ENCODE measurements at regions not wholly inside any gene's neighbourhood (a gene's known extent, or its start where the extent isn't known, plus 50 kb on each side); places are given as distances from the start of the nearest gene placed in this dataset.
"Not testable (repeated sequence)": the region's sequence is repeated elsewhere in the genome, so short reads cannot be mapped to it uniquely, and the experiment has no call there.

DNA sequence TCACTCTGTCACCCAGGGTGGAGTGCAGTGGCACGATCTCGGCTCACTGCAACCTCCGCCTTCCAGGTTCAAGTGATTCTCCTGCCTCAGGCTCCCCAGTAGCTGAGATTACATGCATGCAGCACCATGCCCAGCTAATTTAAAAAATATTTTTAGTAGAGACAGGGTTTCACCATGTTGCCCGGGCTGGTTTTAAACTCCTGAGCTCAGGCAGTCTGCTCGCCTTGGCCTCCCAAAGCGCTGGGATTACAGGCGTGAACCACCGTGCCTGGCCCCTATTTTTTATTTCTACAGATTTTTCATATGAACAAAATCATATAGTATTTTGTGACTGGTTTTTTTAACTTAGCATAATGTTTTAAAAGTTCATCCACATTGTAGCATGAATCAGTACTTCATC, 310.6 kb downstream of the RPS24 start:
- not testable (repeated sequence) for DNase-seq (ENCODE audit: low read depth)

DNA sequence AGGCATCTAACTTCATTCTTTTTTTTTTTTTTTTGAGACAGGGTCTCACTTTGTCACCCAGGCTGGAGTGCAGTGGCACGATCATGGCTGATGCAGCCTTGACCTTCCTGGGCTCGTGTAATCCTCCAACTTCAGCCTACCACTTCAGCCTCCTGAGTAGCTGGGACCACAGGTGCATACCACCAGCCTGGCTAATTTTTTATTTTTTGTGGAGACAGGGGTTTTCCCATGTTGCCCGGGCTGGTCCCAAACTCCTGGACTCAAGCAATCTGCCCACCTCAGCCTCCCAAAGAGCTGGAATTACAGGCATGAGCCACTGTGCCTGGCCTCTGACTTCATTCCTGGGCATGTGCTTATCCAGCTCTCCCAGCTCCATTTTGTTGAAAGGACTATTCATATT, 311.9 kb downstream of the RPS24 start:
- not testable (repeated sequence) for DNase-seq (ENCODE audit: low read depth)

DNA sequence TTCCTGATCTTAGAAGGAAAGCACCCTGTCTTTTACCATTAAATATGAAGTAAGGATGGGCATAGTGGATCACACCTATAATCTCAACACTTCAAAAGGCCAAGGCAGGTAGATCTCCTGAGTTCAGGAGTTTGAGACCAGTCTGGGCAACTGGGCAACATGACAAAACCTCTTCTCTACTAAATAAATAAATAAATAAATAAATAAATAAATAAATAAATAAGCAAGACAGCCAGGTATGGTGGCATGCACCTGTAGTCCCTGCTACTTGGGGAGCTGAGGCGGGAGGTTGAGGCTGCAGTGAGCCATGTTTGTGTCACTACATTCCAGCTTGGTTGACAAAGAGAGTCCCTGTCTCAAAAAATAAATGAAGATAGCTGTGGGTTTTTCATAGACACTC, 313.1 kb downstream of the RPS24 start:
- no peak for DNase-seq (ENCODE audit: low read depth)

DNA sequence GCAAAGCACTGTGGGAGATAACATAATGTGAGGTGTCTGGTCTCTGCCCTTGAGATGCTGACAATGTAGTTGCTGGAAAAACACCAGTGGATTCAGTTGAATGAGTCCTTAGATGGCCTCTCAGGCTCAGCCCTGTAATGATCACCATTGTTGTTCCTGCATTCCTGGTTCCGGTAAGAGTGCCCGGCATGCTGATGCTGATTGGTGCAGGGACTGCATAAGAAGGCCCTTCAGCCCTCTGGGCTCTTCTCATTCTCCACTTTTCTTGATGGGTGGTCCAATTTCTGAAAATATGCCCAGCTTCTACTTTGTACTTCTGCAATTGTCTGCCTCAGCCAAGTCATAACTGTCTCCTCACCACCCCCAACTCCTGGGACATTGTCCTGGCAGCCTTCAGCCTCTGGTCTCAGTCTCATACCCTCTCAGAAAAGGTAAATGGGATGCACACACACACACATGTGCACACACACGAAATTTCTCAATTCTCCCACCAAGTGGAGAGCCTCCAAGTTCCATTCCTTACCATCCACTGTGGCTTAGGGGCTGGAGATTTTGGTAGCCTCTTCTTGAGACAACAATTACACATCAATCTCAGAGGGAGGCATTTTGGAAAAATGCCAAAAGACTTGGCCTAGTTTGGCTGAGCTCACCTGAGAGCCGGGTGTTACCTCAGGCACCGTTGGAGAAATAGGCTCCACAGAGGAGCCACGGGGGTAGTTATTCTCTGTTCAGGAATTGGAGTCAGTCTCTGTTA, 314.9 kb downstream of the RPS24 start:
- no peak for DNase-seq (ENCODE audit: low read depth)

DNA sequence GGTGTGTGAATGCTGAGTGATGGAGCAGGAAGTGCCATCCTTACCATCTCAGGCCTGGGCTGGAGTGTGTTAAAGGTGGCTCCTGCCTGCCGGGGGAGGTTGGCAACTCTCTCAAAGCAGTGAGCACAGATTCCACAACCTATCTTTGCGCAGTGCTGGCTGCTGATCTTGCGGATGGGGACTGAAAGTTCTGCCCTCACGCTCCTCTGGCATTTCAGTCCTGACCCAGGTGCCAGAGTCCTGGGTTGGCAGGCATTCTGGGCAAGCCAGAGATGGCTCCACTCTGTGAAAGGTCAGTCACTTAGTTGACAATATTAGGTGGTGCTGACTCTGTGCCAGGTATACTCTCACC, 315.5 kb downstream of the RPS24 start:
- no peak for DNase-seq (ENCODE audit: low read depth)

DNA sequence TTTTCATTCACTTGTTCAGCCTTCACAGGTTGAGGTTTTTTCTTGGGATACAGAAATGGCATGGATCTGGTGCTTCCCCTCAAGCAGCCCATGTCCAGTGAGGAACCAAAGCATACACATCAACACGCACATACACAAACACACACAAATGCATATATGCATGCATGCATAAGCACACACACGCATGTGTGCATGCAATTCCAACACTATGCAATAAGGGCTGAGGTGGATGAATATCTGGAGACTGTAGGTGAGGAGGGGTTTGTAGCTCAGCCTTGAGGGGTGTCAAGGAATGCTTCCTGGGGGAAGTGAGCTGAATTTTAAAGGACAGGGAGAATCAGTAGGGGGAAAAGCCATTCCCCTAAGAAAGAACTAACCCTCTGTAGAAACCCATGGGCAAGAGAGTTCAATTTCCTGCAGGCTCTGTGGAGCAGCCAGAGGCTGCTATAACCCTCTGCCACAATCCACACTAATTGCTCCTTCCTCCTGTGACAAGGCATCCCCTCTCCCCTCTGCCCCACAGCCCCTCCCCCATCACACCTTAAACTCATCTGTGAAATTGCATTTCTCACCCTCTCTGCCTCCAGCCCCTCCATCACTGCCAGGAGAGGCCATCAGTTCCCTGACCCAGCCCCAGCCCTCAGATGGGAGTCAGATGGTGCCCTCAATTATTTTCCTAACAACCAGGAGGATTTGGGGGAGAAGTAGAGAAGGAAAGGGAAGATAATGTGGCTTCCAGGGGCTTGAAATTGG, 316.4 kb downstream of the RPS24 start:
- no peak for DNase-seq (ENCODE audit: low read depth)

DNA sequence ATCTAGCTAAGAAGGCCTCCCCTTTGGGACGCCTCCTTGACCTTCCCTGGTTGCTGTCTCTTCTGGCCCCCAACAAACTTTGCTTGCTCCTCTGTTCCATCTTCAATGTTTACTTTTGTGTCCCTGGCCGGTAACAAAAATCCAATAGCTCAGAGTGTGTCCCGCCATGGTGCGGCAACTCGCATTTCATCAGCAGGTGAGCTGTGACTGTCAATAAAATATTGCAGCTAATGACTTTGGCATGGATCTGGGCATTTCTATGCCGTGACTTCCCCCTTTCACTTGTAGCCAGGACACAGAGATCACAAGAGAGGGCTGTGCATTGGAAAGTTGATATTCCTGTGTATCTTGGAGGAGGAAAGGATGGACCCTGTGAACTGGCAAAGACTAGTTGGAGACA, 317.6 kb downstream of the RPS24 start:
- DNase-seq (ENCODE audit: low read depth): no peak

DNA sequence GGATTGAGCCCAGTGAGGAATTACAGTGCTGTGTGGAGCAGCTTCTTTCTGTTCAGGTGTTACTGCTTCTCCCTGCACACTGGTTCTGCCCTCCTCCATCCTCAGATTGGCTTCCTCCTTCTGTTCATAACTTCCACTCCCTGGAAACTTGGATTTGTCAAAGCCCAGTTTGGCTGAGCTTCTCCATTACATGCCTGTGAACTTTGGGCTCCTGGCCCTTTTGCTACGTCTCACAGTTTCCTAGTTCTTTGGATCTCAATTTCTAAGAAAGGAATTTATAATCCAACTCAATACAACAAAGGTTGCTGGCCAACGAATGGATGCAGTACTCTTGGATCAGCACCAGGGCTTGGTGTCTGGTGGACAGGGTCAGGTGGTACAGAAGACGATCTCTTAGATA, 318.1 kb downstream of the RPS24 start:
- DNase-seq (ENCODE audit: low read depth): no peak

DNA sequence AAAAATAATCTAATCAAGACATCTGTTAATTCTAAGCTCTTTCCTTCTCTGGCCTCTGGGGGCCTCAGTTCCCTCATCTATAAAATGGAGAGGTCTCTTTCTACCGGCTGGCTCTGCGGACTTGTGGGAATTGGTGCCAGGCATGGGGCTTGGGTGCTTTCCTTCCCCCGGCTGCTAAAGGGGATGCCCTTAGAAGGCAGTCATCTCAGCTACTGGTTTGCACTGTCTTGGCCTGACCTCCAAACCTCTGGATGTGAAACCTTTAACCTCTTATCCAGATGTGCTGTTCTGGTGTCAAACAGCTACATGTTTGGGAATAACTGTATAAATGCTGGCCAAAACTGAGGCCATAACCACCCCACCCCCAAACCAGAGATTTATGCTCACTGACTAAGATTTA, 320.0 kb downstream of the RPS24 start:
- DNase-seq (ENCODE audit: low read depth): no peak

DNA sequence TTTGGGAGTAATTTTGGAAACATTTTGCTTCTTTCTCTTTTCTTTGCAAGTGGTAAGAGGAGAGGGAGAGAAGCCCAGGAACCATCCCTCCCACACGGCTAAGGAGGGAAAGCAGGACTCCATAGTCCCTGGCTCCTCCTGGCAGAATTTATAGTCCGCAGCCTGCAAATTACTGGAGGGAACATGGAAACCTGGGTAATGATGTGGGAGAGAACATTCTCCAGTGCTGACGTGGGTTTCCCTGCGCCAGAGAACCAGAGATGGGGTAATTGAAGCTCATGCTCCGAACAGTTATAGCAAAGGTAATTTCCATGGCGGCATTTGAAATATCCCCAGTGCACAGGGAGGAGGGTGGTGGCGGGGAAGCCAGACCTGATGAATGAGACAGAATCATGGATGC, 320.4 kb downstream of the RPS24 start:
- DNase-seq (ENCODE audit: low read depth): no peak

DNA sequence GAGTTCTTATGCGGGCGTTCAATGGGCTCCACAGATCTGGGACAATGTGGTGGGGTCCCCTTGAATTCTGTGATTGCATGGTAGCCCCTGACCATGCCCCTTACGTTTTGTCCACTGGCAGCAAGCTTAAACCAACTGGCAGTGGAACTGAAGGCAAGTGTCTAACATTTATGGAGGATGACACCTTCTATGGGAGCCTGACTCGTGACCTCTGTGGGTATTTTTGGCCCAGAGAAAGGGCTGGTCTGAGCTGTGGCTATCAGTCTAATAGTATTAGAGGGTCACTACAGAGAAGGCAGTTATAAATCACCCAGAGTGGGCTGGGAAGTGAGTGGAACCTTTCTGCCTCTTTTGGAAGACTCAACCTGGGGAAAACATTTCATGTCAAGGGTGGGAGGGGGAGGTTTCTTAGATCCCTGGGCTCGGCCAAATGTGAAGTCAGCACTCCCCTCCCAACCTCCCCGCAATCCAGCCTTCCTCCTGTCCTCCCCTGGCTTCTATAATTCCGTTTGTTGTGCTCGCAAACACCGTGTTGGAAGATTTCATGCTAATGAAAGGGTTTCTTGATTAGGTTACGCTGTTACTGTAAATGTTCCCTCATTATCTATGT, 322.7 kb downstream of the RPS24 start:
- no peak for DNase-seq (ENCODE audit: low read depth)

DNA sequence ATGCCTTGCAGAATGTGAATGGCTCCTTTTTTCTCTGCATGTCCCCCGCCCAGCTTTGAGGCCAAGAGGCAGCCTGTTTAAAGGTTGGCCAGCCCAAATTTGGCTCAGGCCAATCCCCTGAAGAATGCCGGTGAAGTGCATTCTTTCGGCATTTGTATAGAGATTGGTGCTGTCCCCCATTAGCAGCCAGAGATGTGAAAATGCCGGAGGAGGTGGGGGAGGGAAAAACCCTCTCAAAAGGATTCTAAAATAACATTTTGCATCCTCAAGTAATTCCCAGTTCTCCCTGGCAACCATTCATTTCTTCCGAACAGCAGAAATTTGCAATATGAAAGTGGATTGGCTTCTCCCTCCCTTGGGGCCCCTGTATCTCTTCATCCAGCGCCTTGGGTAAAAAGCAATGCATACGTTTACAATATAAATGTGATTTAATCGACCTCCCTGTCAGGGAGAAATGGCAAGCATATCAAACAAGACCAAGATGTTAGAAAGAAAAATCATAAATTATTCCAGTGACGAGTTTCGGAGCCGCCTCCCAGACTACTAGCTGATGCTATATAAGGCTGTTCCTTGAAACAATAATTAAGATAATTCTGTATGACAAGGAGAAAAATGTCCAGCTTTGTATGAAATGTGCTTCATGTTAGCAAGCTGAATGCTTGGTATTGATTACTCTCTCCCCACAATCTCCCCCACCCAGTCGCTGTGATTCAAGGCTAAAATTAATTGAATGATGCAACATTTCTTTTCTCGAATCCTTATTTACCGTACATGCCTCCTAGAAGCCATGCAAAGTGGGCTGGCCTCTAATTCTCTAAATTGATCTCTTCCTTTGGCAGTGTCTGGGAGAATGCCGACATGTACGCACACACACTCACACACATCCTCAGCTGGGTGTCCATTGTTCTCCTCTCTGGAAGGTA, 323.7 kb downstream of the RPS24 start:
- no peak for DNase-seq (ENCODE audit: low read depth)

DNA sequence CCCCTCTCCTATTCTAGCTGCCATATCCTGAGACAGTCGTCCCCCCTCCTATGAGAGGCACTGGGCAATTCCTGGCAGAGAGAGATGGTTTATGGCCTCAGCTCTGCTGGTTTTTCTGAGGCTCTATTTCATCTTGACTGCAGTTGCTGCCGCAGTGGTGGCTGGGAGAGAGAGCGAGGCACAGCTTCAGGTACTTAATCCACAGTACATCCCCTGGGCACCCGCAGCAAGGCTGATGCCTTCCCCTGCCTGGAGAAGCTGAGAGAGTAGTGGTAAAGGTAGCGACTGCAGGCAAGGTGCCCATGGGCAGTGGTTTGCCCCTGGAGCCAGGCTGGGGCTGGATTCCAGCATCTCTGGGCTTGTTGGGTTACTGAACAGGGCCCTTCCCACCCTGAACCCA, 324.7 kb downstream of the RPS24 start:
- no peak for DNase-seq (ENCODE audit: low read depth)

DNA sequence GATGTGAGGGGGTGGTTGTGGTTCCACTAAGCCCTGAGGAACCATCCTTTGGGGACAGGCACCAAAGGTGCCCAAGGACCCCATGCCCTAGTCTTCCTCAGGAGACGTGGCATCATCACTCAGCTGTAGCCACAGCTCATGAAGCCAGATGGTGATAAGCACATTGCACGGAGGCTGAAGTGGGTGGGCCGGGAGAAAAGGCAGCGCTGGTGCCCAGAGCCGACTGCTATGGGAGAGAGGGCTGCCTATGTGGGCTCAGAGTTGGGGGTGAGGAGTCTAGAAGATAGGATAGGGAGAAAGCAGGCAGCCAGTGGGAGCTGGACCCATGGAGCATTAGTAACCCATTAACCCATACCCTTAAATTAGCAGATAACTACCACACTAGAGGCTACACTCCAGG, 325.3 kb downstream of the RPS24 start:
- no peak for DNase-seq (ENCODE audit: low read depth)

DNA sequence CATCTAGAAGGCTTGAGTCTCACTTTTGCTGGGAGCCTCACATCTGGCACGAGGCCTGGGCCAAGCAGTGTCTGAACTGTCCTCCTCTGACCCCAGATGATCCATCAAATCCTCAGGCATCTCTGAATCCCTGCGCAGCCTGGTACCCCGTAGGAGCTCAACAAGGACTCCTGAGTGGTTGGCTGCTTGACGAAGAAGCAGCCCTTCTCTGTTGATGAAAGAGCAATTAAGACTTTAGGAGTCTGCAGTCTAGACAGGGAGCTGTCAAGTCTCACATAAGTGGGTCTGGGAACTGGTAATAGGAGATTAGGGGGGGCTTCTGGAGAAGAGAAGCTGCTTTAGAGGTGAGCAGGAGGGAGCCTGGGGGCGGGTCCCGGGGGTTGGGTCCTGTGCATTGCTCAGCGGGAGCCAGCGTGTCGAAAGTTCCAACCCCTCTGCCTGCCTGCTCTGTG, 326.0 kb downstream of the RPS24 start:
- no peak for DNase-seq (ENCODE audit: low read depth)

DNA sequence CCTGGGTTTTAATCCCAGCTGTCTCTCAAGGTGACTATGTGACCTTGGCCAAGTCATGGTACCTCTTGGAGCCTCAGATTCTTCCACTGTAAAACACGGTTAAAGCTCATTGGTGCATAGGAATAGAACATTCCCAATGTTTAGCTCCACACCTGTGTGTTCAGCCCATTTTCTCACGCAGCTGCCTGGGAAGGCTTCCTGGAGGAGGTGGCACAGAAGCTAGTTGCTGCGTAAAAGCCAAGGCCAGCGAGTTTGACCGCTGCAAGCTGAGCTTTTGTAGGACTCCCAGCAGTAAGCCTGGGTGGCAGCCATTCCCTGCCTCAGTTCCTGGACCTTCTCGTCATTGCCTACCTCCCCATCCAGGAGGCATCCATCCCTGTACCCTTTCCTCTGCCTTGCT, 326.6 kb downstream of the RPS24 start:
- no peak for DNase-seq (ENCODE audit: low read depth)

DNA sequence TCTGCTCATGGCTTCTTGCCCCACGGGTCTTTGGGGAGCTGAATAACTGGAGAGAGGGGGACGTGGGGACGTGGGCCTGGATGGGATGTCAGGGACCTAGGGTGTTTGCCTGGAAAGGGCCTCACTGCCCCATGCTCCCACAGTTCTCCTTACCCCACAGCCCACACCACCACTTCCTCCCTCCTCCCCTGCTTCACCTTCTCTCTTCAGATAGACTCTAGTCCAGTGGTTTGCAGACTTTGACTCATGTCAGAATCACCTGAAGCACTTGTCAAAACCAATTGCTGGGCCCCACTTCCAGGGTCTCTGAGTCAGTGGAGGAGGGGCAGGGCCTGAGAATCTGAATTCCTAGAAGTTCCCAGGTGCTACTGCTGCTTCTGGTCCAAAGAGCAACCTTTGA, 327.4 kb downstream of the RPS24 start:
- DNase-seq (ENCODE audit: low read depth): no peak

DNA sequence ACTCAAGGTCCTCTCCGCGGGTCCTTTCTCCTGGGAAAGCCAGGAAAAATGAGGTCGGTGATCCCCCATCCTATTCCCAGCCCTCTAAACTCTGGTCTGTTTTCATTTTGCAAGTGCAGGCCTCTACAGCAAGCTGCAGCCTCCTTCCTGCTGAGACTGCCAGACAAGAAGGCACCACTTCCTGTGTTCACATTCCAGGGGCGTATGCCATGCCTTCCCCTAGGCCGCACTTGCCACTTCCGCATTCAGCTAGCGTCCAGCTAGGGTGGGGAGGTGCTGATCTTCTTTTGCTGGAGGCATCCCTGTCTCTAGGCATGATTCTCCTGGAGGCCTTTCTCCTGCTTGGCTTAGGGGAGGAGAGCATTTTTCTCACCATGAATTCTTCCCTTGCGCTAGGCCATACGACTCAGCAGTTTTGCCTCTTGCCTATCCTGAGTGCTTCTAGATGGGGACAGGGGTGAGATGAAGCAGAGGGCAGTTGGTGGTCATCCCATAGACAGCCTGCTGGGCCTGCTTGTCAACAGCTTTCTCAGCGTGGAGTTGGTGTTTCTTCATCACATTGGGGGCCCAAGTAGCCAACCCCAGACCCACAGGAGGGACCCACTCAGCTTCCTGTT, 328.9 kb downstream of the RPS24 start:
- DNase-seq (ENCODE audit: low read depth): no peak

DNA sequence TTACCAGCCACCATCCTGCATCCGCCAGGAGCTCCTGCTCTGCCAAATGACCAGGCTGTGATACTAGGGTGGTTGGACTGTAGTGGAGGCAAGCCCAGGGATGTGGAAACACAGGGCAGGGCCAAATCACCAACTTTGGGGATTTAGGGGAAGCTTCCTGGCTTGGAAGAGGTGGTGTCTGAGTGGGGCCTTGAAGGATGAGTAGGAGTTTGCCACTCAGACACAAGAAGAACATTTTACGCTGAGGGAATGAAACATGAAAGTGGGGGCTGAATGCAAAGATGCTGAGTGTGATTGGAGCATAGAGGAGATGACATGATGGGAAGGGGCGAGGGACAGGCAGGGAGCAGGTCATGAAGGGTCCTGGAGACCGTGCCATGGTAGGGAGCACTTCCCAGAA, 329.5 kb downstream of the RPS24 start:
- no peak for DNase-seq (ENCODE audit: low read depth)

DNA sequence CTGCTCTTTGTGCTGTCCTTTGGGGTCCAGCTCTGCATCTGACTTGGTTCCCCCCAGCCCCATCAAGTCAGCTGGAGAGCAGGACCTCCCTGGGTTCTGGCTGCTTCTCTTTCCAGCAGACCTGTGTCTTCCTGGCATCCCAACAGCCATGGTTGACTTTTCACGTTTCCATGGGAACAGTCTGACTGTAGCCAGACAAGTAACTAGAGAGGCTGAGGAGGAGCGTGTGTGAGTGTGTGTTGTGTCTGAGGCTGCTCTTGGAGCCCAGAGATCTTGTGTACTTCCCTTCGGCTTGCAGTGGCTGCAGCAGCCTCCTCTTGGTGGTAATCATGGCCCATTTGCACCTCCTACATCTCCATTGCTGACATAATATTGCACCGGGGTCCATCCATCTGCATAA, 332.0 kb downstream of the RPS24 start:
- DNase-seq (ENCODE audit: low read depth): no peak

DNA sequence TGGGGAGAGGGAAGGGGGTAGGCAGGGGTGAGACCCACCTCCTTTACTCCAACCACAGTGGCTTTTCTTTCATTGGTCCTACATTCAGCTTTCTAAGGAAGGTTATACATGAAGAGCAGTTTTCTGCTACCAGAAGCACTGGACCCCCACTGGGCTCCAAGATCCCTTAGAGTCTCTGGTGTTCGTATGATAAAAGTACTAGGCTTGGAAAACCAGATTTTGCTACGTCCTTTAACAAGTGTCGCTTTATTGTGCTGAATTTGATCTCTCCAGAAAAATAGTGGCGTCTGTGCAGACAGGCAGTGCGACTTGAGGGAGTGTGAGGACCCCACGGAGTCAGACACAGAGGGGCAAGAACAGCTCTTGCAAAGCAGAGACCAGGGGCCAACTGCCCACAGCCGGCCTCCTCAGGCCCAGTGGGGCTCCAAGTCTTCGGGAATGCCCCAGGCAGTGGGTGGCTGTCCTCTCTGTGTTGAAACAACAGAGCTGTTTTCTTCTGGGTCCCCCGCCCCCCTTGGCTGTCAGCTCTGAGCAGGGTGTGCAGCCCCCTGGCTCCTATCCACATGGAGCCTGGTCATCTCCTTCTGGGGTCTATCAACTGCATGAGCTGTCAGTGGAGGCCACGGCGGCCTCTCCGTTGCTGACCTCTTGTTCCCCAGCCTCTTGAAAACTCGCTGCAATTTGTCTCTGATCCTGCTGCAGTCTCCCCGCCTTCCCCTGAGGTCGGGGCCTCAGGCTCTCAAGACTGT, 333.2 kb downstream of the RPS24 start:
- DNase-seq (ENCODE audit: low read depth): no peak

Data from activated T-cell treated with anti-CD3 and anti-CD28 coated beads for 48 hours (primary cell).